SU-DHL-6 (cell line): ENCODE measurements at regions not wholly inside any gene's neighbourhood (a gene's known extent, or its start where the extent isn't known, plus 50 kb on each side); places are given as distances from the start of the nearest gene placed in this dataset.

Experiments used
- H2AFZ ChIP-seq: fragments of 200-600 bp; sonication (generic); 2 replicates; pipeline ENCODE4 v1.6.1; 2014; ENCODE audit warnings: low read depth, mild to moderate bottlenecking, moderate library complexity, mixed read lengths, antibody characterized with exemption, low read length; ENCODE audit not compliant: severe bottlenecking
- H3F3A ChIP-seq: fragments of 200-600 bp; shearing (Covaris generic); 2 replicates; pipeline ENCODE4 v1.6.0; 2016; ENCODE audit warnings: antibody characterized with exemption, mild to moderate bottlenecking; ENCODE audit not compliant: insufficient read depth
- H3K27ac ChIP-seq: fragments of 200-600 bp; sonication (generic); 2 replicates; pipeline ENCODE4 v1.5.1; 2016; ENCODE audit warnings: low read depth, mild to moderate bottlenecking, low read length, moderate library complexity, mixed read lengths
- H3K27me3 ChIP-seq: fragments of 200-600 bp; sonication (generic), shearing (Covaris generic); 2 replicates; pipeline ENCODE4 v1.6.0; 2014; ENCODE audit warnings: mild to moderate bottlenecking, low read length
- H3K36me3 ChIP-seq: fragments of 200-600 bp; sonication (generic); 2 replicates; pipeline ENCODE4 v1.6.1; 2014; ENCODE audit warnings: mild to moderate bottlenecking, low read length, mixed read lengths
- H3K4me2 ChIP-seq: fragments of 300-600, 200-600 bp; shearing (Covaris generic), sonication (generic); 2 replicates; pipeline ENCODE4 v1.6.0; 2014; ENCODE audit warnings: low read length, low read depth, mild to moderate bottlenecking; ENCODE audit not compliant: poor library complexity, severe bottlenecking
- H3K4me3 ChIP-seq: fragments of 200-600 bp; sonication (generic); 2 replicates; pipeline ENCODE4 v1.5.1; 2014; ENCODE audit warnings: antibody characterized with exemption, low read length, mild to moderate bottlenecking, mixed read lengths; ENCODE audit not compliant: insufficient read depth, poor library complexity, severe bottlenecking
- H3K79me2 ChIP-seq: fragments of 200-600 bp; sonication (generic); 2 replicates; pipeline ENCODE4 v1.6.1; 2014; ENCODE audit warnings: mild to moderate bottlenecking, low read length, moderate library complexity; ENCODE audit not compliant: insufficient read depth
- H3K9ac ChIP-seq: fragments of 200-600 bp; sonication (generic); 2 replicates; pipeline ENCODE4 v1.7.0; 2014; ENCODE audit warnings: mild to moderate bottlenecking, low read length
- H3K9me2 ChIP-seq: fragments of 200-600 bp; sonication (generic); replicated peaks from 2 replicates; pipeline ENCODE4 v1.6.1; 2014; ENCODE audit warnings: low read length; ENCODE audit not compliant: insufficient read depth
- H3K9me3 ChIP-seq: fragments of 200-600 bp; sonication (generic); 2 replicates; pipeline ENCODE4 v1.6.1; 2014; ENCODE audit warnings: low read length, mixed read lengths; ENCODE audit not compliant: insufficient read depth
- H4K20me1 ChIP-seq: fragments of 200-600 bp; sonication (generic); 2 replicates; pipeline ENCODE4 v1.6.1; 2014; ENCODE audit warnings: low read depth, mild to moderate bottlenecking, antibody characterized with exemption, low read length, moderate library complexity, mixed read lengths
- CTCF ChIP-seq: fragments of 200-600 bp; sonication (generic); IDR thresholded peaks from one replicate; pipeline ENCODE4 v1.5.1; 2017; ENCODE audit warnings: antibody characterized with exemption, mild to moderate bottlenecking, low read length, moderate library complexity; ENCODE audit not compliant: insufficient read depth, poor library complexity, severe bottlenecking
- EZH2phosphoT487 ChIP-seq: fragments of 200-600 bp; sonication (generic), shearing (Covaris generic); conservative IDR thresholded peaks from 2 replicates; pipeline ENCODE4 v1.6.1; 2018; ENCODE audit warnings: mild to moderate bottlenecking, antibody characterized with exemption, low read length, moderate library complexity, mixed read lengths

GRCh38 chr12:4843907-4844306 lies 65.8 kb upstream of the KCNA1 start:
- Histone ChIP-seq H3K4me3 (no peak overlapping the region), H3K79me2 (no peaks in the 10 kb centered on the region)
- TF ChIP-seq CTCF (no peak), EZH2phosphoT487 (no peak)

GRCh38 chr12:4847713-4848112 lies 62.0 kb upstream of the KCNA1 start:
- TF ChIP-seq EZH2phosphoT487 (no peak), CTCF (no peak)
- Histone ChIP-seq H3K4me3 (no peak overlapping the region), H3K27ac (no peak overlapping the region)

More at GRCh38 chr12:4843907-4844306, 65.8 kb upstream of the KCNA1 start:
- H3K27me3 ChIP-seq, result no peaks in the 10 kb centered on the region
- H3K4me2 ChIP-seq, result no peak overlapping the region
- H2AFZ ChIP-seq, result no peak overlapping the region
- no peak overlapping the region for H3K9ac ChIP-seq
- H3K9me3 ChIP-seq, result no peaks in the 10 kb centered on the region
- no peaks in the 10 kb centered on the region for H3F3A ChIP-seq
- H4K20me1 ChIP-seq, result no peaks in the 10 kb centered on the region
- no peaks in the 10 kb centered on the region for H3K9me2 ChIP-seq
- H3K27ac ChIP-seq, result no peak overlapping the region
- H3K36me3 ChIP-seq, result no peaks in the 10 kb centered on the region

DNA sequence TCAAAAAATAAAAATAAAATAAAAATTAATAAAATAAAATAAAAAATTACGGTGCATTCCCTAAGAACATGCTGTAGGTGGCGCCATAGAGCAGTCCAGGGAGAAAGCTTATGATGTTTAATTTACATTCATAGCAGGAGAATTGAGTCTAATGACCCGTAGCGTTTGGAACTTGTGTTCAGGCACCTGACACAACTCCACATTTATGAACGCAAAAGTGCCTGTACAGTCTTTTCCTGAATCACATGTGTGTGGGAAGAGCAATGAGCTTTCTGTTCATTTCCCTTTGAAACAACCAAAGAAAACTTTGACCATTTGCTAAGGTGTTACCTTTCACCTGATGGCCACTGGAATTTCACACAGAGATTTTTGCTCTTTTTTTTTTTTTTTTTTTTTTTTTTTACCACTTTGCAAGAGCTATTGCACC lies 60.6 kb upstream of the KCNA1 start:
- Histone ChIP-seq H3K4me3 (no peak overlapping the region), H3F3A (no peaks in the 10 kb centered on the region), H3K4me2 (no peak overlapping the region), H3K9ac (no peak overlapping the region), H3K9me2 (no peaks in the 10 kb centered on the region), H3K27ac (no peak overlapping the region), H3K36me3 (no peaks in the 10 kb centered on the region), H3K27me3 (no peaks in the 10 kb centered on the region), H3K79me2 (no peaks in the 10 kb centered on the region), H4K20me1 (no peaks in the 10 kb centered on the region), H3K9me3 (no peaks in the 10 kb centered on the region), H2AFZ (no peak overlapping the region)
- peak; percentile 30 for TF ChIP-seq CTCF
- no peak for TF ChIP-seq EZH2phosphoT487

More at GRCh38 chr12:4847713-4848112, 62.0 kb upstream of the KCNA1 start:
- Histone ChIP-seq H3K36me3 (no peaks in the 10 kb centered on the region), H3F3A (no peaks in the 10 kb centered on the region), H3K9me2 (no peaks in the 10 kb centered on the region), H3K9ac (no peak overlapping the region), H3K9me3 (no peaks in the 10 kb centered on the region), H4K20me1 (no peaks in the 10 kb centered on the region), H3K79me2 (no peaks in the 10 kb centered on the region), H3K4me2 (no peak overlapping the region), H2AFZ (no peak overlapping the region), H3K27me3 (no peaks in the 10 kb centered on the region)
